IMR-90 (cell line): ENCODE measurements at regions not wholly inside any gene's neighbourhood (a gene's known extent, or its start where the extent isn't known, plus 50 kb on each side); places are given as distances from the start of the nearest gene placed in this dataset.

ENCODE experiments used
- CHD1 ChIP-seq: IDR thresholded peaks from 2 replicates; pipeline ENCODE4 v1.6.1; 2012; ENCODE audit warnings: low read depth, low read length, improper control_type of control experiment
- CTCF ChIP-seq: conservative IDR thresholded peaks from 2 replicates; pipeline ENCODE4 v1.5.1; 2012; ENCODE audit warnings: mild to moderate bottlenecking, low read depth, low read length, improper control_type of control experiment
- POLR2A ChIP-seq: IDR thresholded peaks from 2 replicates; pipeline ENCODE4 v1.6.1; 2012; ENCODE audit warnings: mild to moderate bottlenecking, low read depth, low read length
- SMC3 ChIP-seq: fragments of 150-350 bp; IDR thresholded peaks from 2 replicates; pipeline ENCODE4 v1.6.1; 2016; ENCODE audit warnings: low read depth, mild to moderate bottlenecking, antibody characterized with exemption, low read length, moderate library complexity

GRCh38 chr10:78182841-78183240, 149.2 kb downstream of the RPS24 start:
- TF ChIP-seq CTCF (no peak), SMC3 (no peak), POLR2A (no peak), CHD1 (no peak)
